Loucy (cell line): ENCODE measurements at regions not wholly inside any gene's neighbourhood (a gene's known extent, or its start where the extent isn't known, plus 50 kb on each side); places are given as distances from the start of the nearest gene placed in this dataset.

Source experiments
- H2AFZ ChIP-seq: fragments of 200-600 bp; sonication (generic); 2 replicates; pipeline ENCODE4 v1.6.0; 2016; ENCODE audit warnings: antibody characterized with exemption, mild to moderate bottlenecking, low read length, moderate library complexity
- H3F3A ChIP-seq: fragments of 200-600 bp; 2 replicates; pipeline ENCODE4 v1.6.0; 2016; ENCODE audit warnings: antibody characterized with exemption, low read depth, mild to moderate bottlenecking
- H3K27me3 ChIP-seq: fragments of 200-600 bp; sonication (generic); 2 replicates; pipeline ENCODE4 v1.6.1; 2014; ENCODE audit warnings: low read length, mild to moderate bottlenecking; ENCODE audit not compliant: insufficient read depth, poor library complexity, severe bottlenecking
- H3K36me3 ChIP-seq: fragments of 200-600 bp; sonication (generic); 2 replicates; pipeline ENCODE4 v1.6.1; 2016; ENCODE audit warnings: low read length; ENCODE audit not compliant: insufficient read depth
- H3K4me1 ChIP-seq: fragments of 200-600 bp; sonication (generic); 2 replicates; pipeline ENCODE4 v1.5.1; 2014; ENCODE audit warnings: low read length, mild to moderate bottlenecking; ENCODE audit not compliant: insufficient read depth, poor library complexity, severe bottlenecking
- H3K4me2 ChIP-seq: fragments of 200-600 bp; sonication (generic); 2 replicates; pipeline ENCODE4 v1.6.0; 2014; ENCODE audit warnings: antibody characterized with exemption, low read length, low read depth, mild to moderate bottlenecking; ENCODE audit not compliant: poor library complexity, severe bottlenecking
- H3K4me3 ChIP-seq: fragments of 200-600 bp; sonication (generic); 2 replicates; pipeline ENCODE4 v1.5.1; 2014; ENCODE audit warnings: low read length, mild to moderate bottlenecking, mixed read lengths; ENCODE audit not compliant: poor library complexity, severe bottlenecking
- H3K79me2 ChIP-seq: fragments of 200-600 bp; sonication (generic); 2 replicates; pipeline ENCODE4 v1.6.1; 2014; ENCODE audit warnings: low read length; ENCODE audit not compliant: insufficient read depth
- H3K9ac ChIP-seq: fragments of 200-600 bp; sonication (generic); 2 replicates; pipeline ENCODE4 v1.6.0; 2014; ENCODE audit warnings: mild to moderate bottlenecking, low read depth, low read length, moderate library complexity; ENCODE audit not compliant: poor library complexity, severe bottlenecking
- H3K9me2 ChIP-seq: fragments of 200-600 bp; sonication (generic); replicated peaks from 2 replicates; pipeline ENCODE4 v1.6.1; 2016; ENCODE audit warnings: low read depth, low read length, mixed read lengths
- H3K9me3 ChIP-seq: fragments of 200-600 bp; sonication (generic); 2 replicates; pipeline ENCODE4 v1.6.1; 2014; ENCODE audit warnings: mild to moderate bottlenecking, antibody characterized with exemption, low read length, low read depth; ENCODE audit not compliant: insufficient read depth
- H4K20me1 ChIP-seq: fragments of 200-600 bp; sonication (generic); 2 replicates; pipeline ENCODE4 v1.6.0; 2014; ENCODE audit warnings: antibody characterized with exemption, low read length, mild to moderate bottlenecking; ENCODE audit not compliant: insufficient read depth, poor library complexity, severe bottlenecking
- CTCF ChIP-seq: fragments of 200-600 bp; sonication (generic); conservative IDR thresholded peaks from 2 replicates; pipeline ENCODE4 v1.5.1; 2014; ENCODE audit warnings: mild to moderate bottlenecking, antibody characterized with exemption, low read length
- EZH2phosphoT487 ChIP-seq: fragments of 200-600 bp; IDR thresholded peaks from 2 replicates; pipeline ENCODE4 v1.6.1; 2018; ENCODE audit warnings: antibody characterized with exemption, mild to moderate bottlenecking, moderate library complexity, borderline replicate concordance

- H3K27me3 ChIP-seq = no peaks in the 10 kb centered on the region
- no peaks in the 10 kb centered on the region for H3K9me2 ChIP-seq
- no peaks in the 10 kb centered on the region for H3K36me3 ChIP-seq
- no peaks in the 10 kb centered on the region for H4K20me1 ChIP-seq
- TF ChIP-seq EZH2phosphoT487 (no peak), CTCF (no peak)
- H2AFZ ChIP-seq = no peak overlapping the region
- H3K9me3 ChIP-seq = peaks cover 22% of the 10 kb centered on the region; the same call in 1 of the 2 replicates
- H3K4me3 ChIP-seq = no peak overlapping the region
- H3K4me1 ChIP-seq = no peaks in the 10 kb centered on the region
- H3K4me2 ChIP-seq = no peak overlapping the region
- no peaks in the 10 kb centered on the region for H3F3A ChIP-seq
- H3K9ac ChIP-seq = no peak overlapping the region
- H3K79me2 ChIP-seq = no peaks in the 10 kb centered on the region
Observed at GRCh38 chr11:70877151-70877550, 375.2 kb downstream of the SHANK2 start.

GRCh38 chr11:70878366-70878765 lies 374.0 kb downstream of the SHANK2 start:
- no peaks in the 10 kb centered on the region for H3K9me2 ChIP-seq
- no peaks in the 10 kb centered on the region for H3F3A ChIP-seq
- H3K9me3 ChIP-seq = peaks cover 22% of the 10 kb centered on the region; the same call in 1 of the 2 replicates
- TF ChIP-seq CTCF (no peak), EZH2phosphoT487 (no peak)
- H3K4me2 ChIP-seq = no peak overlapping the region
- H3K9ac ChIP-seq = no peak overlapping the region
- H4K20me1 ChIP-seq = no peaks in the 10 kb centered on the region
- H3K36me3 ChIP-seq = no peaks in the 10 kb centered on the region
- H2AFZ ChIP-seq = no peak overlapping the region
- H3K27me3 ChIP-seq = no peaks in the 10 kb centered on the region
- no peaks in the 10 kb centered on the region for H3K79me2 ChIP-seq
- no peak overlapping the region for H3K4me3 ChIP-seq
- H3K4me1 ChIP-seq = no peaks in the 10 kb centered on the region

GRCh38 chr11:70879601-70880285 lies 372.6 kb downstream of the SHANK2 start:
- TF ChIP-seq CTCF (no peak), EZH2phosphoT487 (no peak)
- peaks cover 21% of the 10 kb centered on the region; the same call in 1 of the 2 replicates for H3K9me3 ChIP-seq
- H4K20me1 ChIP-seq = no peaks in the 10 kb centered on the region
- no peak overlapping the region for H3K9ac ChIP-seq
- no peak overlapping the region for H2AFZ ChIP-seq
- no peaks in the 10 kb centered on the region for H3K9me2 ChIP-seq
- H3K4me1 ChIP-seq = no peaks in the 10 kb centered on the region
- no peak overlapping the region for H3K4me3 ChIP-seq
- no peaks in the 10 kb centered on the region for H3K79me2 ChIP-seq
- no peaks in the 10 kb centered on the region for H3F3A ChIP-seq
- H3K27me3 ChIP-seq = no peaks in the 10 kb centered on the region
- no peak overlapping the region for H3K4me2 ChIP-seq
- no peaks in the 10 kb centered on the region for H3K36me3 ChIP-seq
